Kidney epithelial cell (primary cell): ENCODE measurements at regions not wholly inside any gene's neighbourhood (a gene's known extent, or its start where the extent isn't known, plus 50 kb on each side); places are given as distances from the start of the nearest gene placed in this dataset.

Experiments
- DNase-seq: peaks from one replicate; pipeline ENCODE4 v3.0.0-alpha.2; 2010; ENCODE audit warnings: low read depth
- H3K27me3 ChIP-seq: 2 replicates; pipeline ENCODE4 v1.6.0; 2011; ENCODE audit warnings: low read length; ENCODE audit not compliant: control insufficient read depth, insufficient read depth
- H3K36me3 ChIP-seq: 2 replicates; pipeline ENCODE4 v1.5.1; 2011; ENCODE audit warnings: low read length; ENCODE audit not compliant: control insufficient read depth, insufficient read depth
- H3K4me3 ChIP-seq: 2 replicates; pipeline ENCODE4 v1.5.1; 2011; ENCODE audit warnings: low read depth, mild to moderate bottlenecking, control low read depth, low read length
- CTCF ChIP-seq: IDR thresholded peaks from 2 replicates; pipeline ENCODE4 v1.5.1; 2011; ENCODE audit warnings: mild to moderate bottlenecking, moderate library complexity, low read length, control low read depth, inconsistent platforms; ENCODE audit not compliant: insufficient read depth, poor library complexity, severe bottlenecking

- Histone ChIP-seq H3K27me3 (no peaks in the 10 kb centered on the region), H3K4me3 (no peak overlapping the region), H3K36me3 (no peaks in the 10 kb centered on the region)
- DNase-seq = no peak
- no peak for TF ChIP-seq CTCF
Observed at GRCh38 chr5:155765715-155766114, 561.2 kb upstream of the SGCD start.

- no peak for TF ChIP-seq CTCF
- no peak for DNase-seq
- Histone ChIP-seq H3K27me3 (no peaks in the 10 kb centered on the region), H3K4me3 (no peak overlapping the region), H3K36me3 (no peaks in the 10 kb centered on the region)
Observed at GRCh38 chr5:155767470-155767869, 559.5 kb upstream of the SGCD start.

GRCh38 chr5:155768332-155768731 is 558.6 kb upstream of the SGCD start:
- no peak for DNase-seq
- no peaks in the 10 kb centered on the region for H3K27me3 ChIP-seq
- TF ChIP-seq CTCF = no peak
- no peak overlapping the region for H3K4me3 ChIP-seq
- H3K36me3 ChIP-seq = no peaks in the 10 kb centered on the region

- Histone ChIP-seq H3K27me3 (no peaks in the 10 kb centered on the region), H3K36me3 (no peaks in the 10 kb centered on the region), H3K4me3 (no peak overlapping the region)
- TF ChIP-seq CTCF = no peak
- no peak for DNase-seq
Observed at GRCh38 chr5:155772009-155772662, 554.8 kb upstream of the SGCD start.

GRCh38 chr5:155773680-155774079 is 553.3 kb upstream of the SGCD start:
- TF ChIP-seq CTCF = no peak

GRCh38 chr5:155780260-155780659 is 546.7 kb upstream of the SGCD start:
- DNase-seq = no peak
- TF ChIP-seq CTCF = no peak
- no peaks in the 10 kb centered on the region for H3K27me3 ChIP-seq
- H3K36me3 ChIP-seq = no peaks in the 10 kb centered on the region
- no peak overlapping the region for H3K4me3 ChIP-seq

More at GRCh38 chr5:155773680-155774079, 553.3 kb upstream of the SGCD start:
- no peak for DNase-seq
- Histone ChIP-seq H3K27me3 (no peaks in the 10 kb centered on the region), H3K4me3 (no peak overlapping the region), H3K36me3 (no peaks in the 10 kb centered on the region)
